Breast epithelium (tissue), 4 donors: ENCODE measurements at regions not wholly inside any gene's neighbourhood (a gene's known extent, or its start where the extent isn't known, plus 50 kb on each side); places are given as distances from the start of the nearest gene placed in this dataset.
"Not testable (repeated sequence)": the region's sequence is repeated elsewhere in the genome, so short reads cannot be mapped to it uniquely, and the experiment has no call there.

Experiments
- DNase-seq, 2 donors: peaks; one replicate each; pipeline ENCODE4 v3.0.0-alpha.2; 2019; ENCODE audit warnings: low spot score in 2 of 2
- H3K27ac ChIP-seq, 2 donors: fragments of 200-600 bp; sonication (generic) in 1 of 2; one replicate each; pipeline ENCODE4 v1.5.1; 2016 to 2019; ENCODE audit warnings: mild to moderate bottlenecking in 1 of 2
- H3K27me3 ChIP-seq, 2 donors: fragments of 200-600 bp; sonication (generic) in 1 of 2; one replicate each; pipeline versions ENCODE4 v1.5.1 to v1.6.0; 2017 to 2019; ENCODE audit warnings: control low read depth in 1 of 2, mild to moderate bottlenecking in 1 of 2
- H3K36me3 ChIP-seq: fragments of 200-600 bp; one replicate; pipeline ENCODE4 v1.5.1; 2019
- H3K4me1 ChIP-seq, 2 donors: fragments of 200-600 bp; sonication (generic); one replicate each; pipeline ENCODE4 v1.5.1; 2016 to 2019; ENCODE audit warnings: control low read depth in 1 of 2
- H3K4me3 ChIP-seq, 3 donors: fragments of 200-600 bp; sonication (generic); 1 replicate in 2 of 3; 2 replicates in 1 of 3; pipeline ENCODE4 v1.5.1; 2016 to 2019; ENCODE audit warnings: mild to moderate bottlenecking in 3 of 3, moderate library complexity in 2 of 3
- H3K9me3 ChIP-seq, 2 donors: fragments of 200-600 bp; sonication (generic) in 1 of 2; one replicate each; pipeline ENCODE4 v1.5.1; 2016 to 2019; ENCODE audit warnings: control low read depth in 1 of 2
- POLR2A ChIP-seq: fragments of 450-650 bp; IDR thresholded peaks from one replicate; pipeline ENCODE4 v1.6.1; 2016; ENCODE audit warnings: antibody characterized with exemption, mild to moderate bottlenecking, moderate library complexity
- POLR2AphosphoS5 ChIP-seq, 3 donors: sonication (generic); formaldehyde crosslinking; IDR thresholded peaks; one replicate each; pipeline ENCODE4 v1.6.1; 2017; ENCODE audit warnings: antibody characterized with exemption in 3 of 3
- intact Hi-C: fragments of 100-400 bp; cut with DNase I; formaldehyde crosslinking; loops from one replicate; pipeline ENCODE4 v1.15.1; 2023; ENCODE audit warnings: low total_unique reads
- TF ChIP-seq, protein P1 (sequence below), 3 donors: fragments of 450-650 bp; IDR thresholded peaks; one replicate each; pipeline ENCODE4 v1.5.1; 2016 to 2017; ENCODE audit warnings: antibody characterized with exemption in 3 of 3, mild to moderate bottlenecking in 3 of 3, moderate library complexity in 3 of 3

DNA sequence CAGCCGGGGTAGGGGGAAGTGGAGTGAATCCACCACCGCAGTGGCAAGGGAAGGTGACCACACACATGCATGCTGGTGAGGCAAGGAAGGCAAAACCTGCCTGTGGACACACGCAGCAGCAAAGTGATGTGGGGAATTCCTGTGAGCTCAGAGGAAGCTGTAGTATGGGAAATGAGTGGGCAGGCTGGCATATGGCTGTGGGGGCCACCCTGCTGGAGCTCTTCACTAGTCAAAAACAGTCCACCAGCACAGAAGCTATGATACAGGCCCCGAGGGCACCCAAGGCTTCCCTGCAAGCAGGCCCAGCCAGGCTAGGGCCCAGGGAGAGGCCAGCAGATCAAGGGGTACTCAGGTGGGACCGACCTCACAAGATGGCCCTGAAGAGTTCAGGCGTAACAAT, 239.1 kb downstream of the CHM start:
- H3K36me3 ChIP-seq, result no peaks in the 10 kb centered on the region
- intact Hi-C loops, result no loop called here
- H3K27ac ChIP-seq, result no peak overlapping the region
- peaks cover 0 to 16% of the 10 kb centered on the region in 2 donors for H3K27me3 ChIP-seq
- no peak overlapping the region for H3K4me3 ChIP-seq
- H3K9me3 ChIP-seq, result peaks cover 17 to 26% of the 10 kb centered on the region in 2 donors
- no peaks in the 10 kb centered on the region for H3K4me1 ChIP-seq
- TF ChIP-seq, protein P1, sequence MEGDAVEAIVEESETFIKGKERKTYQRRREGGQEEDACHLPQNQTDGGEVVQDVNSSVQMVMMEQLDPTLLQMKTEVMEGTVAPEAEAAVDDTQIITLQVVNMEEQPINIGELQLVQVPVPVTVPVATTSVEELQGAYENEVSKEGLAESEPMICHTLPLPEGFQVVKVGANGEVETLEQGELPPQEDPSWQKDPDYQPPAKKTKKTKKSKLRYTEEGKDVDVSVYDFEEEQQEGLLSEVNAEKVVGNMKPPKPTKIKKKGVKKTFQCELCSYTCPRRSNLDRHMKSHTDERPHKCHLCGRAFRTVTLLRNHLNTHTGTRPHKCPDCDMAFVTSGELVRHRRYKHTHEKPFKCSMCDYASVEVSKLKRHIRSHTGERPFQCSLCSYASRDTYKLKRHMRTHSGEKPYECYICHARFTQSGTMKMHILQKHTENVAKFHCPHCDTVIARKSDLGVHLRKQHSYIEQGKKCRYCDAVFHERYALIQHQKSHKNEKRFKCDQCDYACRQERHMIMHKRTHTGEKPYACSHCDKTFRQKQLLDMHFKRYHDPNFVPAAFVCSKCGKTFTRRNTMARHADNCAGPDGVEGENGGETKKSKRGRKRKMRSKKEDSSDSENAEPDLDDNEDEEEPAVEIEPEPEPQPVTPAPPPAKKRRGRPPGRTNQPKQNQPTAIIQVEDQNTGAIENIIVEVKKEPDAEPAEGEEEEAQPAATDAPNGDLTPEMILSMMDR (IDR thresholded peaks at IDR 0.05), result no peak
- TF ChIP-seq POLR2A, result no peak
- no peak for TF ChIP-seq POLR2AphosphoS5 (IDR thresholded peaks at IDR 0.05)
- no peak for DNase-seq

DNA sequence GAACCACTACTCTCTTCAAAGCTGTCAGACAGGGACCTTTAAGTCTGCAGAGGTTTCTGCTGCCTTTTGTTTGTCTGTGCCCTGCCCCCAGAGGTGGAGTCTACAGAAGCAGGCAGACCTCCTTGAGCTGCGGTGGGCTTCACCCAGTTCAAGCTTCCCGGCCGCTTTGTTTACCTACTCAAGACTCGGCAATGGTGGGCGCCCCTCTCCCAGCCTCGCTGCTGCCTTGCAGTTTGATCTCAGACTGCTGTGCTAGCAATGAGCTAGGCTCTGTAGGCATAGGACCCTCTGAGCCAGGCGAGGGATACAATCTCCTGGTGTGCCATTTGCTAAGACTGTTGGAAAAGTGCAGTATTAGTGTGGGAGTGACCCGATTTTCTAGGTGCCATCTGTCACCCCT, 275.0 kb downstream of the CHM start:
- intact Hi-C loops, DNase-seq, H3K4me3 ChIP-seq, H3K27ac ChIP-seq, H3K4me1 ChIP-seq, H3K27me3 ChIP-seq, H3K36me3 ChIP-seq: not testable (repeated sequence)
- peaks cover 0 to 16% of the 10 kb centered on the region in 2 donors for H3K9me3 ChIP-seq

DNA sequence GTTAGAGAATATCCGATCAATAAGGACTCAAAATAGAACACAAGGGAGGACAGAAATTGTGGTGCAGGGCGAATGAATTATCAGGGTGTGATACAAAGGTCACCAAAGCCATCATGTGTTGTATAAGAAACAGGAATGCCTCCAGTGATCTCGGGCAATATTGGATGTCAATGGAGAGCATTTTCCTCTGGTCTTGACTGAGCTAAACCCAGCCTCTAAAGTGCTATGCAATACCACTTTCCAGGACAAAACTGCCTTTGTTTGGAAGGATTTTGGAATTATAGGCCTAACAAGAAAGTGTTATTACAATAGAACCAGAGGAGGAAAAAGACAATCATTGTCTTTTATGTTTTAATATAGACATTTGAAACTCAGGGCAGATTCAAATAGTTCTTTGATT, 281.7 kb downstream of the CHM start:
- Histone ChIP-seq H3K36me3 (no peaks in the 10 kb centered on the region), H3K9me3 (no peaks in the 10 kb centered on the region), H3K4me3 (no peak overlapping the region), H3K27ac (no peak overlapping the region), H3K27me3 (peaks cover 0 to 4% of the 10 kb centered on the region in 2 donors), H3K4me1 (no peaks in the 10 kb centered on the region)
- intact Hi-C loops, result no loop called here
- TF ChIP-seq POLR2AphosphoS5 (IDR thresholded peaks at IDR 0.05), result no peak
- TF ChIP-seq, protein P1 (IDR thresholded peaks at IDR 0.05), result no peak
- TF ChIP-seq POLR2A, result no peak
- no peak for DNase-seq

DNA sequence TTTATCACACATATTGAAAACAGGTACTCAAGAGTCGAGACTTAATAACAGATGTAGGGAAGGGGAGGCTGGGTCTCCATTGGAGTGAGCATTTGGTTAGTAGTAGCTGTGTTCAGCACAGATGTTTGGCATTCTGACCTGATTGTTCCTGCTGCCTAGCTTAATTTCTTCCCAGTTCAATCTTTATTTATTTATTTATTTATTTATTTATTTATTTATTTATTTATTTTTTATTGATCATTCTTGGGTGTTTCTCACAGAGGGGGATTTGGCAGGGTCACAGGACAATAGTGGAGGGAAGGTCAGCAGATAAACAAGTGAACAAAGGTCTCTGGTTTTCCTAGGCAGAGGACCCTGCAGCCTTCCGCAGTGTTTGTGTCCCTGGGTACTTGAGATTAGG, 324.3 kb downstream of the CHM start:
- H3K27ac ChIP-seq, intact Hi-C loops, H3K36me3 ChIP-seq, H3K4me1 ChIP-seq, DNase-seq, H3K27me3 ChIP-seq, H3K4me3 ChIP-seq: not testable (repeated sequence)
- H3K9me3 ChIP-seq, result peaks cover 0 to 22% of the 10 kb centered on the region in 2 donors

DNA sequence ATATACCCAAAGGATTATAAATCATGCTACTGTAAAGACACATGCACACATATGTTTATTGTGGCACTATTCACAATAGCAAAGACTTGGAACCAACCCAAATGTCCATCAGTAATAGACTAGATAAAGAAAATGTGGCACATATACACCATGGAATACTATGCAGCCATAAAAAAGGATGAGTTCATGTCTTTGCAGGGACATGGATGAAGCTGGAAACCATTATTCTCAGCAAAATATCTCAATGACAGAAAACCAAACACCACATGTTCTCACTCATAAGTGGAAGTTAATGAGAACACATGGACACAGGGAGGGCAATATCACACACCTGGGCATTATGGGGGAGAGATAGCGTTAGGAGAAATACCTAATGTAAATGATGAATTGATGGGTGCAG, 323.8 kb upstream of the POF1B start:
- H3K27me3 ChIP-seq, result peaks cover 0 to 12% of the 10 kb centered on the region in 2 donors
- intact Hi-C loops, H3K9me3 ChIP-seq, H3K4me1 ChIP-seq, H3K4me3 ChIP-seq, H3K36me3 ChIP-seq, DNase-seq, H3K27ac ChIP-seq: not testable (repeated sequence)

DNA sequence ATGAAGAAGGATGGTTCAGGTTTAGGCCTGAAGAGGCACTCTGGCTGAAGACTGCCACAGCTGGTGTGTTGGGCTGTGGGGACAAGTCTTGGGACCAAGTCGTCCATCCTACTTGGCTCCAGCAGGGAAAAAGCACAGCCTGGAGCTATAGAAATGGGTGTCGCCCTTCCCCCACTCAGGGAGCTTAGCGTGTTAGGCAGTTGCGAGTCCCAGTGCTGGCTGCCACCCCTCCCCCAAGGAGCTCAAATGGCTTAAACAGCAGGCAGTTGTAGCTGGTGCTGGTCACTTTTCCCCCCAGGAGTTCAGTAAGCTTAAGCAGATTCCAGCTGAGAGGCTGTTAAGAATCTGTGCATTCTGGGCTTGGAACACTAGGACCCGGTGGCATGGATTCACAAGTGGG, 319.5 kb upstream of the POF1B start:
- no peak overlapping the region for H3K27ac ChIP-seq
- TF ChIP-seq POLR2AphosphoS5 (IDR thresholded peaks at IDR 0.05) (no peak), POLR2A (no peak)
- TF ChIP-seq, protein P1 (IDR thresholded peaks at IDR 0.05), result no peak
- H3K4me3 ChIP-seq, result no peak overlapping the region
- DNase-seq, result no peak
- H3K9me3 ChIP-seq, result peaks cover 4 to 6% of the 10 kb centered on the region in 2 donors
- H3K36me3 ChIP-seq, result no peaks in the 10 kb centered on the region
- no peaks in the 10 kb centered on the region for H3K4me1 ChIP-seq
- no peaks in the 10 kb centered on the region for H3K27me3 ChIP-seq
- intact Hi-C loops, result no loop called here

DNA sequence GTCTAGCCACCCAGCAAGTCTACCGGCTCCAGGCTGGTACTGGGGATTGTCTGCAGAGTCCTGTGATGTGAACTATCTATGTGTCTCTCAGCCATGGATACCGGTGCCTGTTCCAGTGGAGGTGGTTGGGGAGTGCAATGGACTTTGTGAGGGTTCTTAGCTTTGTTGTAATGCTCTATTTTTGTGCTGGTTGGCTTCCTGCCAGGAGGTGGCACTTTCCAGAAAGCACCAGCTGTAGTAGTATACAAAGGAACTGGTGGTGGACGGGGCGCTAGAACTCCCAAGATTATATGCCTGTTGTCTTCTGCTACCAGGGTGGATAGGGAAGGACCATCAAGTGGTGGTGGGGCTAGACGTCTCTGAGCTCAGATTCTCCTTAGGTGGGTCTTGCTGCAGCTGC, 306.4 kb upstream of the POF1B start:
- TF ChIP-seq POLR2AphosphoS5 (IDR thresholded peaks at IDR 0.05) (no peak), POLR2A (no peak)
- TF ChIP-seq, protein P1 (IDR thresholded peaks at IDR 0.05), result no peak
- Histone ChIP-seq H3K4me3 (no peak overlapping the region), H3K9me3 (peaks cover 0 to 14% of the 10 kb centered on the region in 2 donors), H3K27ac (no peak overlapping the region), H3K36me3 (no peaks in the 10 kb centered on the region), H3K27me3 (peaks cover 0 to 4% of the 10 kb centered on the region in 2 donors), H3K4me1 (no peaks in the 10 kb centered on the region)
- no peak for DNase-seq
- intact Hi-C loops, result no loop called here
